ENCODE measurements at regions not wholly inside any gene's neighbourhood (a gene's known extent, or its start where the extent isn't known, plus 50 kb on each side); places are given as distances from the start of the nearest gene placed in this dataset.
A peak's percentile ranks its signal among the peaks of the same experiment; 100 is the strongest.

DNA sequence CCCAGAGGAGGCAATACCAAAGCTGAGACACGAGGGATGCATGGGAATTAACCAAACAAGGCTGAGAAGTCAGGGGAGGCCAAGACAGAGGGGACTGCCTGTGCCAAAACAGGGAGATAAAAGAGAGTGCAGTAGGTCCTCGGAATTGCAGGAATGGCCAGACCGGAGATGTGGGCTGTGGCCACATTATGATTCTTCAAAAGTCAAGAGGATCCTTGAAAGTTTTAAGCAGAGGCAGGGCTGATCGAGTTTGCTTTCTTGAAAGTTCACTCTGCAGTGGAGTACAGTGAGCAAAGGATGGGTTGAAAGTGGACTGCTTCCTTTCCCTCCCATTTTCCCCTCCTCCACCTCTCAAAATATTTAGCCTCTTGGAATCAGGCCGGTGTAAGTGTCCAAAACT is 73.9 kb upstream of the ADAMTS9 start:
- WGBS (ENCODE audit: insufficient coverage), result 85% methylated on average over 4 of the region's 5 CpGs

DNA sequence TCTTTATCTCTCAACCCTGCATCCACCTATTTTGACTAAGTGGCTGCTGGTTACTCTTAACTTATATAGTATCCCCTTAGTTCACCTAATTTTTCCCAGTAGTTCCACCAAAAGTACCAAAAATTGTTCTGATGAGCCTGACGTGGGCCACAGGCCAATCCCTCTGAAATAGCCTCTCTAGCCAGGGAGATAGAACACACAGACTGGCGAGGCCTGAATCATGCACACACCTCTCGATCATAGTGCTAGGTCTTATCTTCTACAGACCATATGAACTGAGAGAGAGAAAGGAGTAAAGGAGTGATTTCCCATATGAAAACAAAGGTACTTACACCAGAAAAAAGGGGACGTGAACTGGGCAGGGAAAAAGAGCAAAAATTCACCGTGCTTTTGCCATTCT is 72.5 kb upstream of the ADAMTS9 start:
- Histone ChIP-seq H3K27me3 (ENCODE audit: control insufficient read depth, insufficient read depth, low read length) (no peaks in the 10 kb centered on the region), H3K4me1 (ENCODE audit: control insufficient read depth, insufficient read depth, low read length) (no peaks in the 10 kb centered on the region)
- no CpG with 5 or more reads among the region's 5 CpGs for WGBS (ENCODE audit: insufficient coverage)

More for the DNA sequence above, 73.9 kb upstream of the ADAMTS9 start:
- Histone ChIP-seq H3K4me1 (ENCODE audit: control insufficient read depth, insufficient read depth, low read length) (no peaks in the 10 kb centered on the region), H3K9me3 (ENCODE audit: control insufficient read depth, insufficient read depth, low read length) (no peaks in the 10 kb centered on the region), H3K4me3 (ENCODE audit: low read depth, low read length) (no peak overlapping the region), H3K27me3 (ENCODE audit: control insufficient read depth, insufficient read depth, low read length) (no peaks in the 10 kb centered on the region), H3K27ac (ENCODE audit: low read depth, low read length) (no peak overlapping the region), H3K36me3 (ENCODE audit: control insufficient read depth, insufficient read depth, low read length) (no peaks in the 10 kb centered on the region)
- no peak for DNase-seq (ENCODE audit: low read depth in 4 of 6, low spot score in 6 of 6)

DNA sequence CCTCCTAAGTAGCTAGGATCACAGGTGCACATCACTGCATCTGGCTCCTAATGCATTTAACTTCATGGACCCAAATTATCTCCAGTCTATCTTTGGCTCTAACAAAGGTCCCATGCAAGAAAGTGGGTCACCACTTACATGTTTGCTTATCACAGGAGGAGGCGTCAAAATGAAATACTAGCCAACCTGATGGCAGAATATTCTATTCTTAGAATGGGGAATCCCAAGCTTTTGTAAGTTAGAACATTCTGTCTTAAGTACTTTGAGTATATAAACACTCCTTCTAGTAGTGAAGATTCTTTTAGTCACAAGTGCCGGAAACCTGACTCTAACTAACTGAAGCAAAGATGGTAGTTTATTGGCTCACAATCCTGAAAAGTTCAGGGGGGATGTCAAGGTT is 72.0 kb upstream of the ADAMTS9 start:
- no peak overlapping the region for H3K27ac ChIP-seq (ENCODE audit: low read depth, low read length)
- no CpG with 5 or more reads among the region's 2 CpGs for WGBS (ENCODE audit: insufficient coverage)

More for the DNA sequence above, 72.5 kb upstream of the ADAMTS9 start:
- no peaks in the 10 kb centered on the region for H3K9me3 ChIP-seq (ENCODE audit: control insufficient read depth, insufficient read depth, low read length)
- no peak overlapping the region for H3K27ac ChIP-seq (ENCODE audit: low read depth, low read length)
- no peak overlapping the region for H3K4me3 ChIP-seq (ENCODE audit: low read depth, low read length)
- no peak for DNase-seq (ENCODE audit: low read depth in 4 of 6, low spot score in 6 of 6)
- no peaks in the 10 kb centered on the region for H3K36me3 ChIP-seq (ENCODE audit: control insufficient read depth, insufficient read depth, low read length)

DNA sequence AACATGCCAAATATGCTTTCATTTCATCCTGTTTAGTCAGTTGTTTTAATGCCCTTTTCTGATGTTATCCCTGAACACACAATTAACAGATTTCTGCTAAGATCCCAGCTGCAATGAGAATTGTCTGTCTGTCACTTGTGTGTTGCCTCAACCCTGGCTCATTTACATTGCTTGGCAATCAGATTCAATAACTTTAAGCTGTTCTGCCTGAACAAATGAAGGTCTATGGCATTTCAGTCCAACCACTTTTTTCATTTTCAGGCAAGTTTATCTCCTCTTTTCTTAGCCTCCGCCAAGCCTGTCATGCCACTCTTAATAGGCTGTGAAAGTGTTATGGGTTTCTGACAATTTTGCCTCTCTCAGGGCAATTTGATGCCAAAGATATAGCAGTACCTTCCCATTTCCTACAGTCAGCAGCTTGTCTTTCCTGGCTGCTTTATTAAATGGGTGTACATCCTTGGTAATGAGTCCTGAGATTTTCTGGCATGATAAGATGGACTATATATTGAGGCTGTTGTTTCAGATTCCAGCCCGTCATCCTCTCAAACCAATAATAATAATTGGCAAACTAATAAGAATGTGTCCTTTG is 68.7 kb upstream of the ADAMTS9 start:
- no CpG with 5 or more reads among the region's 2 CpGs for WGBS (ENCODE audit: insufficient coverage)
- no peak overlapping the region for H3K27ac ChIP-seq (ENCODE audit: low read depth, low read length)
- H3K27me3 ChIP-seq (ENCODE audit: control insufficient read depth, insufficient read depth, low read length), result no peaks in the 10 kb centered on the region
- H3K9me3 ChIP-seq (ENCODE audit: control insufficient read depth, insufficient read depth, low read length), result no peaks in the 10 kb centered on the region
- no peak overlapping the region for H3K4me3 ChIP-seq (ENCODE audit: low read depth, low read length)
- no peaks in the 10 kb centered on the region for H3K36me3 ChIP-seq (ENCODE audit: control insufficient read depth, insufficient read depth, low read length)
- H3K4me1 ChIP-seq (ENCODE audit: control insufficient read depth, insufficient read depth, low read length), result no peaks in the 10 kb centered on the region
- DNase-seq (ENCODE audit: low read depth in 4 of 6, low spot score in 6 of 6), result peak in 2 of 6 donors; percentile 45 to 81

More for the DNA sequence above, 72.0 kb upstream of the ADAMTS9 start:
- H3K36me3 ChIP-seq (ENCODE audit: control insufficient read depth, insufficient read depth, low read length), result no peaks in the 10 kb centered on the region
- no peaks in the 10 kb centered on the region for H3K9me3 ChIP-seq (ENCODE audit: control insufficient read depth, insufficient read depth, low read length)
- H3K27me3 ChIP-seq (ENCODE audit: control insufficient read depth, insufficient read depth, low read length), result no peaks in the 10 kb centered on the region
- DNase-seq (ENCODE audit: low read depth in 4 of 6, low spot score in 6 of 6), result no peak
- no peaks in the 10 kb centered on the region for H3K4me1 ChIP-seq (ENCODE audit: control insufficient read depth, insufficient read depth, low read length)
- H3K4me3 ChIP-seq (ENCODE audit: low read depth, low read length), result no peak overlapping the region

DNA sequence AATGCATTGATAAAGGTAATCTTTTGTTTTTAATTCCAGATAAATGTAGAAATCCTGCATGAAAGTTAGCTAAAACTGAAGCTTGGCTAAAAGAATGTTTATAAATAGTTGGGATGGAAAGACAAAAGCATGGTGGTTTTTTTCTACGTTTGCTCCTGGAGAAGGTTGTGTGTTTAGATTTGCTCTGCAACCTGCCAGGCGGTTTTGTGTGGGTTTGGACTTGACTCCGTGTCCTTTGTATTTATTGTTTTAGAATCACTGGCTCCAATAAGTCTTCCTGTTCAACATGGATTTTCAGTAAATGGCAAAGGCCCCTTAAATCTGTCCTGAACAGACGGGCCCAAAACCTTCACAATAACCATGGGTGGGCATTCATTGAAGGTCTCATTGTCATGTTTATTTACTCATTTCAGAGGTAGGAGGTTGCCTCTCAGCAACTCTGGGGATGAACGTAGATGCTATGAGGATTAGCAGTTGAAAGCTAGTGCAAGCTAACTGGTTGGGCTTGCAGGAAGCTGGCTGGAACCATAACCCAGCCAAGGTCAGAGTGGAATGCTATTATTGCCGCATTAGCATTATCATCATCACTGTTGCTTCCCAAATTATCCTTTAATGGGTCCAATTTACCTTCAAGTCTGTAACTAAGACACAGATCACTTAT is 60.6 kb upstream of the ADAMTS9 start:
- H3K27ac ChIP-seq (ENCODE audit: low read depth, low read length), result no peak overlapping the region
- no peaks in the 10 kb centered on the region for H3K4me1 ChIP-seq (ENCODE audit: control insufficient read depth, insufficient read depth, low read length)
- H3K4me3 ChIP-seq (ENCODE audit: low read depth, low read length), result no peak overlapping the region
- no peaks in the 10 kb centered on the region for H3K36me3 ChIP-seq (ENCODE audit: control insufficient read depth, insufficient read depth, low read length)
- DNase-seq (ENCODE audit: low read depth in 4 of 6, low spot score in 6 of 6), result peak in 2 of 6 donors; percentile 29 to 65
- no peaks in the 10 kb centered on the region for H3K27me3 ChIP-seq (ENCODE audit: control insufficient read depth, insufficient read depth, low read length)
- H3K9me3 ChIP-seq (ENCODE audit: control insufficient read depth, insufficient read depth, low read length), result no peaks in the 10 kb centered on the region
- WGBS (ENCODE audit: insufficient coverage), result 53% methylated on average over 3 of the region's 6 CpGs

DNA sequence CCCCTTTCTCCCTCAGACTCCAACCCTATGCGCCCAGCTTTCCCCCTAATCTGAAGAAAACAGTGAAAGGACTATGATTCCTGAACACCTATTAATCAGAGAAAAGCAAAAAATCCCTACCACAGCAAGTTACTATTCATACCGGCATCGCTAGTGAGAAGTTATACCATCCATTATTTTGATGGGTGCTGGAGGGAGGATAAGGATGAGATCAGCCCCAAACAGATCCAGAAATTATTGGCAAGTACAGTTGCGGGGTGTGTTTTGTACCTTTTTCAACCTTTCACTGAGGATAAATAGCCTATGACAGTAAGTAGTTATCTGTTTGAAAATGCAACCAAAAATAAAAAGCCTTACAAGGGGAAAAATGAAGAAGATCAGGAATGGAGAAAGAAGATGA is 59.9 kb upstream of the ADAMTS9 start:
- peak in 1 of 6 donors; percentile 32 for DNase-seq (ENCODE audit: low read depth in 4 of 6, low spot score in 6 of 6)
- Histone ChIP-seq H3K9me3 (ENCODE audit: control insufficient read depth, insufficient read depth, low read length) (no peaks in the 10 kb centered on the region), H3K36me3 (ENCODE audit: control insufficient read depth, insufficient read depth, low read length) (no peaks in the 10 kb centered on the region), H3K27me3 (ENCODE audit: control insufficient read depth, insufficient read depth, low read length) (no peaks in the 10 kb centered on the region), H3K4me3 (ENCODE audit: low read depth, low read length) (no peak overlapping the region), H3K4me1 (ENCODE audit: control insufficient read depth, insufficient read depth, low read length) (no peaks in the 10 kb centered on the region), H3K27ac (ENCODE audit: low read depth, low read length) (no peak overlapping the region)
- 75% methylated on average over 1 of the region's 4 CpGs for WGBS (ENCODE audit: insufficient coverage)

DNA sequence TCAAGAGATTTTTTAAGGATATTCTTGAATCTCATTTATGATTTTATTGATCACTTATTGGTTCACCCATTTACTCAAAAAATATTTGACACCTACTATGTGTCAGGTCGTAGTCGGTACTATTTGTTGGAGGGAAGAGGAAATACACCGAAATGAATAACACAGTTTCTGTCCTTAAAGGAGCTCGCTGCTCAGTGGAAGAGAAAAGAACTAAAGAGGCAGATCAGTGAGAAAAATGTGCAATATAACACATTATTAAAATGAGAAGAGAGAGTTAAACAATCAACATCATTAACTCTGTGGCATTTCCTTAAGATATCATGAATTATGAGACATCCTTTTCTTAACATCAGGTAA is 56.1 kb upstream of the ADAMTS9 start:
- Histone ChIP-seq H3K36me3 (ENCODE audit: control insufficient read depth, insufficient read depth, low read length) (no peaks in the 10 kb centered on the region), H3K9me3 (ENCODE audit: control insufficient read depth, insufficient read depth, low read length) (no peaks in the 10 kb centered on the region), H3K4me3 (ENCODE audit: low read depth, low read length) (no peak overlapping the region), H3K27me3 (ENCODE audit: control insufficient read depth, insufficient read depth, low read length) (no peaks in the 10 kb centered on the region), H3K4me1 (ENCODE audit: control insufficient read depth, insufficient read depth, low read length) (no peaks in the 10 kb centered on the region), H3K27ac (ENCODE audit: low read depth, low read length) (no peak overlapping the region)
- DNase-seq (ENCODE audit: low read depth in 4 of 6, low spot score in 6 of 6), result no peak
- WGBS (ENCODE audit: insufficient coverage), result no CpG with 5 or more reads among the region's 4 CpGs

DNA sequence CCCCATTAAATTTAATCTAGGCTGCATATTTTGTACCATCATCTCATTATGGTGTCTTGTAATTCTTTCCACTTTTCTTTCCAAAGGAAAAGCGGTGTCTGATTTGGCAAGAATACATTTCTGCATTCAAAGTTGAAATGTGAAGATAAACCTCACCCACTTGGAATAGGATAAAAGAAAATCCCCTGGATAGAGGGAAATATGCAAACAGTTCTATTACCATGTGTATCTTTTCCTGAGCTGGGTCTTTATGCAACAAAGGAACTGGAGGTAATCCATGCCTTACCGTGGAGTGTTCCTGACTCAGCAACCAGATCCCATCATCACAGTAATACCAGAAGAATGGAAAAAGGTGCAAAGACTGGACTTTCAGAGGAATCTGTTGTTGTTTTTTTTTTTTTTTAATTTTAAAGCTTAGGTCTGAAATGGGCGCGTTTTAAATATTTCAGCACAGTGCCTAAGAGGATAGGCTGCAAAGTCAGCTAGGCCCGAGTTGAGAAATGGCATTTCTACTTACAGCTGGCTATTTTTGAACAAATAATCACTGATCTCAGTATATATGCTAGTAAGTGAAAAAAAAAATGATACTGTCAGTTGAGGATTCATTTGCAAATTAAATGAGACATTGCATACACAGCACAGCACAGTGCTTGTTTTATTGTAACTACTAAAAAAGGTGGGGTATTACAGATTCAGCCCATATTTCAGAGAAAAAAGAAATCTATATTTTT is 55.5 kb upstream of the ADAMTS9 start:
- H3K27ac ChIP-seq (ENCODE audit: low read depth, low read length), result no peak overlapping the region
- DNase-seq (ENCODE audit: low read depth in 4 of 6, low spot score in 6 of 6), result peak in 1 of 6 donors; percentile 60
- no peak overlapping the region for H3K4me3 ChIP-seq (ENCODE audit: low read depth, low read length)
- H3K9me3 ChIP-seq (ENCODE audit: control insufficient read depth, insufficient read depth, low read length), result no peaks in the 10 kb centered on the region
- WGBS (ENCODE audit: insufficient coverage), result no CpG with 5 or more reads among the region's 5 CpGs
- no peaks in the 10 kb centered on the region for H3K27me3 ChIP-seq (ENCODE audit: control insufficient read depth, insufficient read depth, low read length)
- no peaks in the 10 kb centered on the region for H3K4me1 ChIP-seq (ENCODE audit: control insufficient read depth, insufficient read depth, low read length)
- no peaks in the 10 kb centered on the region for H3K36me3 ChIP-seq (ENCODE audit: control insufficient read depth, insufficient read depth, low read length)

DNA sequence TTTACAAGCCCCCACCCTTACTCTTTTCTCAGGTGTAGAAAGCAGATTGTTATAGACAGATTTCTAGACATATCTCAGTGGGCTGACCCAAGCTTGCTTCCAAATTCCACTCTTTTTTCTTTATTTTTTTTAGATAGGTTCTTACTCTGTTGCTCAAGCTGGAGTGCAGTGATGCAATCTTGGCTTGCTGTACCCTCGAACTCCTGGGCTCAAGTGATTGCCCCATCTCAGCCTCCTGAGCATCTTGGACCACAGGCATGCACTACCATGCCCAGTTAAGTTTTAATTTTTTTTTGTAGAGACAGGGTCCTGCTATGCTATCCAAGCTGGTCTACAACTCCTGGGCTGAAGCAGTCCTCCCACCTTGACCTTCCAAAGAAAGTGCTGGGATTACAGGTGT is 53.5 kb upstream of the ADAMTS9 start:
- H3K4me1 ChIP-seq (ENCODE audit: control insufficient read depth, insufficient read depth, low read length), result no peaks in the 10 kb centered on the region
- H3K4me3 ChIP-seq (ENCODE audit: low read depth, low read length), result no peak overlapping the region
- H3K9me3 ChIP-seq (ENCODE audit: control insufficient read depth, insufficient read depth, low read length), result no peaks in the 10 kb centered on the region
- no peaks in the 10 kb centered on the region for H3K36me3 ChIP-seq (ENCODE audit: control insufficient read depth, insufficient read depth, low read length)
- H3K27me3 ChIP-seq (ENCODE audit: control insufficient read depth, insufficient read depth, low read length), result no peaks in the 10 kb centered on the region
- no peak for DNase-seq (ENCODE audit: low read depth in 4 of 6, low spot score in 6 of 6)
- no peak overlapping the region for H3K27ac ChIP-seq (ENCODE audit: low read depth, low read length)
- WGBS (ENCODE audit: insufficient coverage), result 86% methylated on average over 1 of the region's 1 CpG
